KG1 (cell line): ENCODE measurements at regions not wholly inside any gene's neighbourhood (a gene's known extent, or its start where the extent isn't known, plus 50 kb on each side); places are given as distances from the start of the nearest gene placed in this dataset.

Source experiments
- DNase-seq: peaks from one replicate; lab custom pipeline; 2025; lab: John Stamatoyannopoulos, UW

GRCh38 chr3:132187746-132188145, 129.5 kb upstream of the ACP3 start:
- no peak for DNase-seq

- DNase-seq, result no peak
Measured at GRCh38 chr3:132189601-132190000, 127.6 kb upstream of the ACP3 start.

DNA sequence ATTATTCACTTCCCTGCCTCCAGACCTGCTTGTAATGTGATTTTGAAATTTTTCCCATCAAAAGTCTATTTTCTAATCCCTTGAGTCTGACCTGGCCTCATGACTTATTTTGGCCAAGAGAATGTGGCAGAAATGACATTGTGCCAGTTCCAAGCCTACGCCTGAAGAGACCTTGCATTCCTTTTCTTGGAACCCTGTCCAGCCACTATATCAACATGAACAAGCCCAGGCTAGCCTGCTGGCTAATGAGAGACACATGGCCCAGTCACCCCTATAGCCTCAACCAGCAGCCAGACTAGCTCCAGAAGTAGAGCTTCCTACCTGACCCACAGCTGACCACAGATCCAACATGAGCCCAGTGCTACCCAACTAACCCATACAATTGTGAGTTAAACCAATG, 121.1 kb upstream of the ACP3 start:
- DNase-seq, result no peak

DNA sequence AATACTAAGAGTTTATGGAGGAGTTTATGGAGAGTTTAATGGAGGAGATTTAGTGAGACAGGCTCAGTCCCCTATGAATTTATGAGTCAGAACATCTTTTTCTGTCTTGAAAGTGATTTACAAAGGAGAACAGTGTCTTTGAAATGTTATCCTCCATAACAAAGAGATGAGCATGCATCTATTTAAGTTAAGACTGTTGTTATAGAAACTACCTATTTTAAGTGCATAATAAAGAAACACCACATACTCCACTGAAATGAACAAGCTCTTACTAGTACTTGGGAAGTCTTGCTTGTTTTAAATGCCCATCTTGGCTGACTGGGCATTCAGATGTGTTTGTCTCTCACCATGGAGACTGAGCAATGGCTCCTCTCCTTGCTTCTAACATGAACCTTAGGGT, 118.7 kb upstream of the ACP3 start:
- no peak for DNase-seq

GRCh38 chr3:132199451-132199850, 117.8 kb upstream of the ACP3 start:
- DNase-seq, result no peak

GRCh38 chr3:132202586-132202985, 114.6 kb upstream of the ACP3 start:
- DNase-seq, result no peak

- DNase-seq, result no peak
Measured at GRCh38 chr3:132203889-132204596, 113.2 kb upstream of the ACP3 start.

GRCh38 chr3:132205609-132206008, 111.6 kb upstream of the ACP3 start:
- no peak for DNase-seq

DNA sequence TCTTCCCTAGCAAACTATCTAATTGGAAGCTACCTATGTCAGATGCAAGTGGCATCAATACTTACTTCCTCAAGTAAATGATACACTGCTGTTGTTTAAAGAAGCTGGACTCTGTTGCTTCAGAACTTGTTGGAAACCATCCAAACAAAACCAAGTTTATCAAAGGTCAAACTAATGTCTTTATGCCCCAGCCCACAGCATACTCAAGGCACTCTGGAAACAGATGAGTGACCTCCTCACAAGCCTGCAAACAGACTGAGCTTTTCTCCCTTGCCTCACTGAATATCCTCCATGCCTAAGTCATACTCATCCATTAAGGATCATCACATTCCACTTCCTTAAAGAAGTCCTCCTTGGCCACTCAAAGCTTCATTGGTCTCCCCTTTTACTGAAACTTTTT, 107.4 kb upstream of the ACP3 start:
- DNase-seq, result no peak

DNA sequence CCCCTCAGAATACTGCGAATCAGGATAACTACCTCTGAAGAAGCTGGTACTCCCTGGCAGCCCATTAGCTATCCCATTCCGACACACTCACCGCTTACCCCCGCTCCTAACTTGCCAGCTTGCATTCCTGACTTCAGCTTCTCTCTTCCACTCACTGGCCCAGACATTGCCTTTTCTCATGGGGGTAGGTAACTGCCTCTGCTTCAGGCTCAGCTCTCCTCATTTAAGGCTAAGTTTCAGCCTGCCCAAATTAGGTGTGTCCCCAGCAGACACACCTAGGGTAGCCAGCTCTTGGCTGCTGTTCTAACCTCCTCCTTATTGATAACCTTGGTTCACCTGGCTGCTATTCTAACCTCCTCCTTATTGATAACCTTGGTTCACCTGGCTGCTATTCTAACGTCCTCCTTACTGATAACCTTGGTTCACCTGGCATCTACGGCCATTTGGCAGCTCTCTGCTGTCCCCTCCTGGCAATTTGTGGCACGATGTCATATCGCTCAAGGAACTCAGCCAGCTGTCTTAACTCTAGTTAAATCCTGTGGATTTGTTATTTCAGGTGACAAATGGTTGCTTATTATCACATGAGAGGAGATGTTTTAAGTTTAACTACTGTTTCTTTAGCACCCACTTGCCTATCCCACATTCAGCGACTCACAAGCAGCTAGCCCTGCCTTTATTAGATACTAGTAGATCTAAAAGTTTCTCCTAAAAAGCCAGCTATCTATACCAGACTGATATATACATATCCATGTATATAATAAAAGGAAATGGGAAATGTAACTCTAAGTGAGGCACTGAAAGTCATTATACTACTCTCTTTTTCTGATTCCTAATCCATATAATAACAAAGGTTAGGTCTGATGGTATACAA, 106.5 kb upstream of the ACP3 start:
- no peak for DNase-seq

DNA sequence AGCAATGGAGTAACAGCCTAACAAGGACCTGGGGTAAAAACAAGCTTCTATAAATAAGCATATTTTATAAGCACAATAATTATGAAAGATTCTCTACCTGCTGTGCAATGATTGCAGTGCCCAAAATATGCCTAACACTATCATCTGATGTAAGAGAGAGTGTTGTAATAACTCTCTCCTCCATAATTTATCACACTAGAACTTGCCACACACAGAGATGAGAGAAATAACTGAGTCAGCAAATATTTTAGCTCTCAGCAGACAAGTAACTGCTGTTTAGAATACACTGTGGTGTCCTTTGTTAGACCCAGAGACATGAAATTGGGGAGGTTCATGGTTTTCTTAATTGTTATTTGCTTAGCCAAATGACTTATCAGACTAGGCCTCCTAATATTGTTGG, 105.3 kb upstream of the ACP3 start:
- no peak for DNase-seq

- DNase-seq, result no peak
Measured at GRCh38 chr3:132218817-132219755, 98.1 kb upstream of the ACP3 start.

- DNase-seq, result no peak
Measured at GRCh38 chr3:132220986-132221385, 96.2 kb upstream of the ACP3 start.

DNA sequence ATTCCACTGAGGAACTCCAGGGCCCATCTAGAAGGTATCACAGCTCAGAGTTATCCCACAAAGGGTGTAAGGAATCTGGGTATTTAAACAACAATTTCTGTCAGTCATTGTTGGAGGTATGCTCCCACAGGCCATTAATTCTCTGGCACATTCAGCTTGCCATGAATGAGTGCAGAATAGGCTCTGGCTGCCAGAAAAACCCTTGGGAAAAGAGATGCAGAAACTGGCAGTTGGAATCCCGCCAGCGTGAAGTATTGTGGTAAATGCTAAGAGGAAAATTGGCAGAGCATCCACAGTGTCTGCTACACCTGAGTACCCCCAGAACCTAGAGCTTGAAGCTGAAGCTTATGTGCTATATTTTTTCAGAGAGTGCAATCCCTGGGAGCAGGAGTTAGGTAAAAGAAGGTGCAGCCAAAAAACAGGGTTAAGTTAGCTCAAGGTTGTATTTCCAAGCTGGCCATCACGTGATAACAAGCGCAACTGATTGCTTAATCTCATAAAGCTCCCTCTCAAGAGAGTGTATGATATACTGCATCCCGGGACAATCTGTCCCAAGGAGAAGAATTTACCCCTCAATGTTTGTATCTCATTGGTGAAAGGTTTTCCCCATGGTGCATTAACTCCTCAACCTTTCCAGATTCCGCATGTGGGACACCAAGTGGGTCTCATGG, 94.2 kb upstream of the ACP3 start:
- no peak for DNase-seq

DNA sequence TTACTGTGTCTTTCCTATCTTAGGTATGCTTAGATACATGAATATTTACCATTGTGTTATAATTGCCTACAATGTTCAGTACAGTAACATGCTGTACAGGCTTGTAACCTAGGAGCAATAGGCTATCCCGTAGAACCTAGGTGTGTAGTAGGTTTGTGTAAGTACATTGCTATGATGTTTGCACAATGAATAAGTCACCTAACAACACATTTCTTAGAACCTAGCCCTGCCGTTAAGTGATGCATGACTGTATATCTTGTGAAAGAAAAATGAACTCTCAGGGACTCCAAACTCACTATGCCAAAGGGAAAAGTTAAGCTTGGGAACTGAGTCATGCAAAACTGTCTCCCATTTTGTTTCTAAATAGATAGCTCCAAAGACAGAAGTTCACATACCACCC, 91.5 kb upstream of the ACP3 start:
- DNase-seq, result no peak

GRCh38 chr3:132228923-132229322, 88.3 kb upstream of the ACP3 start:
- no peak for DNase-seq

DNA sequence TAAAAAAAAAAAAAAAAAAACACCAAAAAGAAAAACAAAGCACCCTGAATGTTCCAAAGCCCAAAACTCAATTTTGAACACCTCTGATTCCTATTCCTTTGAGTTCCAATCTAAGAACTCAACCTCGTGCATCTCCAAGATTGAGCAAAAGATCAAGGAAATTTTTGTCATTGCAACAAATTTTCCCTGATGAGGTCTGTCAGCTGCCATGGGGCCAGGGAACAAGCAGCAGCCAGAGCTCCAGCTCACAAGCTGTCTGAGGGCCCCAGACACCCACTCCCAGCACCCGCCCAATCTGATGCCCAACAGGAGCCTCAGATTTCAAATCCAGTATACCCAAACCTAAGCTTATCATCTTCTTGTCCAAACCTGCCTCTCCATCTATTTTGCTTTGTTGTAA, 87.6 kb upstream of the ACP3 start:
- no peak for DNase-seq

- DNase-seq, result no peak
Measured at GRCh38 chr3:132230156-132231000, 86.8 kb upstream of the ACP3 start.

GRCh38 chr3:132231633-132232032, 85.6 kb upstream of the ACP3 start:
- no peak for DNase-seq

DNA sequence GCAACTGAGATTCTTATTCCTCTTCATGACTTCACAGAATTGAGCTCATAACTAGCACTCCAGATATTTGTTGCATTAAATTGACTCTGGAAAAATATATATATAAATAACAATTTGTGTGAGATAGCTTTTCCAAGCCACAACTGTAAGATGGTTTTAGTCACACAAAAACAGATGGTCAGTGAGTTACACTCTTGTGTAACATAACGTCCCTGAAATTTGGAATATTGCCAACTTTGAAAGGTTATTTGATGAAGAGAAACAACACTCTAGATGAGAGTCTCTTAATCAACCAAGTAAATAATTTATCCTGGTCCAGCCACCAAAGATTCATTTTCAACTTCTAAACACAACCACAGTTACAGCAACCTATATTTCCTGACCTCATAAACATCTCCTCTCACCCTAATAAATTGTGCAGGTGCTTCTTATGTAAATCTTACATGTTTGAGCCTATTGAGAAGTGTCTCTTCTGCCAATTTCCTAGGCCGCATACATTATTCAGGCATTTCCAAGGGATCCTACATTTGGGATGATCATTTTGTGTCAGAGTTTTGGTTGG, 84.9 kb upstream of the ACP3 start:
- DNase-seq, result no peak
